ENCODE measurements at regions not wholly inside any gene's neighbourhood (a gene's known extent, or its start where the extent isn't known, plus 50 kb on each side); places are given as distances from the start of the nearest gene placed in this dataset.
"Not testable (repeated sequence)": the region's sequence is repeated elsewhere in the genome, so short reads cannot be mapped to it uniquely, and the experiment has no call there.

GRCh38 chr7:114279901-114280300 is 134.7 kb upstream of the FOXP2 start:
- DNase-seq (ENCODE audit: low spot score): no peak

- no peak for DNase-seq (ENCODE audit: low spot score)
These were observed 141.4 kb upstream of the FOXP2 start for GRCh38 chr7:114273218-114273617.

GRCh38 chr7:114269714-114270113 is 144.9 kb upstream of the FOXP2 start:
- no peak for DNase-seq (ENCODE audit: low spot score)

DNA sequence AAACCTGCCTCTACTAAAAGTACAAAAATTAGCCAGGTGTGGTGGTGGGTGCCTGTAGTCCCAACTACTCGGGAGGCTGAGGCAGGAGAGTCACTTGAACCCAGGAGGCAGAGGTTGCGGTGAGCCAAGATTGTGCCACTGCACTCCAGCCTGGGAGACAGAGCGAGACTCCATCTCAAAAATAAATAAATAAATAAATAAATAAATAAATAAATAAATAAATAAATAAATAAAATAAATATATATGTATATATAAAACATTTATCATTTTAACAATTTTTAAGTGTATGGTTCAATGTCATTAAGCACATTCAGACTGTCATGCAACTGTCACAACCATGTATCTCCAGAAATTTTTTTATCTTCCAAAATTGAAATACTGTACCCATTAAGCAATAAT is 147.1 kb upstream of the FOXP2 start:
- not testable (repeated sequence) for DNase-seq (ENCODE audit: low spot score)

DNA sequence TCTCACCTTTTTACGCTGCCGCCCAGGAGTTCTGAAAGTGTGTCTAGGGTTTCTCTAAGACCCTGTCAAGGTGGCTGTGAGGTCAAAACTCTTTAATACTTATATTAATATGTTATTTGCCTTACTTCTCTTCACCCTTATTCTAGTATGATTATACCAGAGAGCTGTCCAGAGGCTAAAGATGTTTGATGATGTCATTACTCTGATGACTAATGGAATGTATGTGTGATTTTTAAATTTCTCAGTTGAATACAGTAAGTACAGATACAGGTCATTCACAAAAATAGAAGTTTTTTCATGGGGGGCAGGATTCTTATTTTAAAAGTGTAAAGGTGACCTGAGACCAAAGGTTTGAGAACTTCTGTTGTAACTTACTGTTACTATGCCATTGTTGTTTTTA is 150.6 kb upstream of the FOXP2 start:
- no peak for DNase-seq (ENCODE audit: low spot score)

- no peak for DNase-seq (ENCODE audit: low spot score)
These were observed 151.4 kb upstream of the FOXP2 start for GRCh38 chr7:114263219-114263618.

DNA sequence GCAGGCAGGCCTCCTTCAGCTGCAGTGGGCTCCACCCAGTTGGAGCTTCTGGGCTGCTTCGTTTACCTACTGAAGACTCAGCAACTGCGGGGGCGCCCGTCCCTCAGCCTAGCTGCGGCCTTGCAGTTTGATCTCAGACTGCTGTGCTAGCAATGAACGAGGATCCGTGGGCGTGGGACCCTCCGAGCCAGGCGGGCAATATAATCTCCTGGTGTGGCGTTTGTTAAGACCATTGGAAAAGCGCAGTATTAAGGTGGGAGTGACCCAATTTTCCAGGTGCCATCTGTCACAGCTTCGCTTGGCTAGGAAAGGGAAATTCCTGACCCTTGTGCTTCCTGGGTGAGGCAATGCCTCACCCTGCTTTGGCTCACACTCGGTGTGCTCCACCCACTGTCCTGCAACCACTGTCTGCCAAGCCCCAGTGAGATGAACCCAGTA is 159.2 kb upstream of the FOXP2 start:
- no peak for DNase-seq (ENCODE audit: low spot score)

DNA sequence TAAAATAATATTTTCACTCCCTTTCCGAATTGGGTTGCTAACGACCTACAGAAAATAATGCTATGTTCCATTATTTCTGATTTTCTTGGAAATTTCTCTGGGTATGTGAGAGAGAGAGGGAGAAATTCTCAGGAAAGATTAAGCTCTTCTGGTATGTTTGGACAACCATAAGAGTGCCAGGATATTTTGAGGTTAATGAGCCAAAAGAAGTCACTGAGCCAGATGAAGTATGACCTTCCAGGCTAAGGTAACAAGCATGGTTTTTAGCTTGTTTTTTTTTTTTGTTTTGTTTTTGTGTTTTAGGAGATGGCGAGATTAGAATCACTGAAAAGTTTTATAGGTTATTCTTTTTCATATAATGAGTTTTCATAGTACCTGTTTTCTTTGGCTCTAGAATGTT is 171.0 kb upstream of the FOXP2 start:
- DNase-seq (ENCODE audit: low spot score): no peak

DNA sequence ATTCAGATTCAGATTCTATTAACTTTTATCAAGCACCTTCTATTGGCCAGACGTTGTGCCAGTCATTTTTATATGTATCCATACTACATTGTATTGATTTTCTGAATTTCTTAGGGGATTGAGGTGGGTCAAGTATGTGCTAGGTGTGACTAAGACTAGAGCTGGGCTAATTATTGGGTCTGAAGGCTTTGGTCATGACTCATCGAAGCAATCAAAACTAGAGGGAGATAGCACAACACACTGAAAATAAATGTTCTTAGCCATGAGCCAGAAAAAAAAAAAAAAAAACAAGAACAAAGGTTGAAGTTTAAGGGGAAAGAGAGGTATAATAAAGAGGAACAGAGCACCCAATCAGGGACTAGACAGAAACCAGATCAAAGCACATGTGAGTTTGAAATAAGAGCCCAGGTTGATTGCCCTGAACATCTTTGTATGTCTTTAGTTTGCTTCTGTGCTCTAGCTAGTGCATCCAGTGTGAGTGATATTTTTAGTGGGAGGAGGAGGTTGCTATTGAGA is 171.6 kb upstream of the FOXP2 start:
- DNase-seq (ENCODE audit: low spot score): no peak

- no peak for DNase-seq (ENCODE audit: low spot score)
These were observed 185.4 kb upstream of the FOXP2 start for GRCh38 chr7:114229246-114229645.

- DNase-seq (ENCODE audit: low spot score): no peak
These were observed 188.8 kb upstream of the FOXP2 start for GRCh38 chr7:114225784-114226183.

DNA sequence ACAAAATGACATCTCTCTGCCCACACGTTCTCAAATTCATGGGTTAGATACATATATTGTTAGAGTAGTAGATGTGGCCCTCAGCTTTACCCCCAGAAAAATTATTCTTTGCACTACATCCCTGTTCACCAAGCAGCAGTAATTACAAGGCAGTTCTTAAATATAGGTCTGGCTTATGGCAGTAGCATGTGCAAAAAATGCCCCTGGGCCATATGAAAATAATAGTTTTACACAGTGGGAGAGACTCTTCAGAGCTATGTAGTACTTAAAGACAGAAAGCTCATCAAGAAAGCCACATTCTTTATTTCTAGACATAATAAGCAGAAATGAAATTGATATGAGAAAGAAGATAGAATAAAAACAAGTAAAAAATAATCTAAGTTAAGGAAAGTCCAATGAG is 196.3 kb upstream of the FOXP2 start:
- DNase-seq (ENCODE audit: low spot score): no peak

DNA sequence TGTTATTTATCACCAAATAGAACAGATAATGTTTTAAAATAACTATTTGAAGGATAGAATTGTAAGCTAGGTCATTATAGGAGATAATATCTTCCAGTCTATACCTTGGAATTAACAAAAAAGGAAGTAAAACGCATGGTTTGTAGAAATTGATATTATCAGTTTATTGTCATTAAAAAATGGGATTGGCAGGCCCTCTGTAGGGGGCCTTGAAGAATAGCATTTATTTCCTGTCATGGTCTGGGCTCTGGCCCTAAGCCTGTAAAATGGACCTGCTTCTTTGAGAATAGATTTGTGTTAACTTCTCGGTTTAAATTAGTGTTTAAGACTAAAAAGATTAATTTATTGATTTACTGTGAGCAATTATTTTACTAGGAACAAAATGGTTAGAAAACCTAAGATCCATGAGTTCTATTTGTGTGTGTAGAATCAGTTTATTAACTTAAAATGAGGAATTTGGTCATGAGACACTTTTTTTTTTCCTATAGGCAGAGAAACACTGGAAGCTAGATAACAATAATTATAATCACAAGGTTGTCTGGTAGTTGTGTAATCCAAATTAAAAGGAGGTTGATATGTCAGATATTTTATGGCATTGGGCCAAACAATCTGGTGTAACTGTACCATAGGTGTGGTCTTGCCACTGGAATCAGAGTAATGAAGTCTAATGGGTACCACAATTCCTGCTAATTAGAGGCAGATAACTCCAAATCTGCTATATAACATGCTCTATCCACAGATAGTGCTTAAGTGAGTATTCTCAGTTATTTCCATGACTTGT is 197.4 kb upstream of the FOXP2 start:
- DNase-seq (ENCODE audit: low spot score): no peak

DNA sequence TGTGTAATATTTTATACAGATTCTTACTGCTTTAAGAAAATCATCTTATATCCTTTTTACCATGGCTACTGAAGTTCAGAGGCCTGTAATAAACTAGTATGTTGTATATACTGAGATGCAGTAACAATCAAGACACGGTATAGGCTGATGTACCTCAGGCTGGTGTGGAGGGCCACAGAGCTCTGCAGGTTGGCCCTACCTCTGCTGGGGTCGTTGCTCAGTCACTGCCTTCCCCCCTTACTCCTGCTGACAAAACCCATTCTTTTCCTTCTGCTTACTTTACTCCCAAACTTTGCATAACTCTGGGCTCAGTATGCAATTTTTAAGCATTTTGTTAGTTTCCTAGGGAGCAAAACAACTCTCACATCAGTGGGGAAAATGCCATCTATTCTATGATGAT is 200.1 kb upstream of the FOXP2 start:
- DNase-seq (ENCODE audit: low spot score): no peak

DNA sequence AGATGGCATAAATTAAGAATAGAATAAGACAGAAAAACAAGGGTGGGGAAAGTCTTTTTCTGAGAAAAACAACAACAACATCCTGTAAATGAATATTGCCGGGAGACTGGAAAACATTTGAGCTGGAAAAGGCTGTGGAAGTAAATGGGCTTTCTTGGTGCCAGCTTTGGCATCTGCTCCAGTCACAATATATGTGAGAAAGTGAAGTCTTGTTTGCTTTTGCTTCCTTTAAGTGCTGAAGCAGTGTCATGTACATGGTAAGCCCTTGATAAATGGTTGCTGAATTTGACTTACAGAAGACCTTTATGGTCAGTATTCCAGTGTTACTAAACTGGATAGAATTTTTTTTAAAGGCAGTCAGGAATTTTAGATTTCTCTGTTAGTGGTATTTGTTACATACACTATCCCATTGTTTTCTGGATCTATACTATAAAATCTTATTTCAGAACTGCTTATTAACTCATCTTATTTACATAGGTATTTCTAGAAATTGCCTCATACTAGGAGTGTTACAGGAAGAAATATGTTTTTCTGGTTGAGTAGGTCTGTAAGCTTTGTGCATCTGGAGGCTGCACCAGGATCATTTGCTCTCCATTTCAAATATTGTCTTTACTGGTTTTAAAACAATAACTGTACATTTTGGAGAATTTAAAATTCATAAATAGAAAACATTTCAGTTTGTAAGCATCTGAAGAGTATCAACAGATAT is 201.7 kb upstream of the FOXP2 start:
- DNase-seq (ENCODE audit: low spot score): no peak

DNA sequence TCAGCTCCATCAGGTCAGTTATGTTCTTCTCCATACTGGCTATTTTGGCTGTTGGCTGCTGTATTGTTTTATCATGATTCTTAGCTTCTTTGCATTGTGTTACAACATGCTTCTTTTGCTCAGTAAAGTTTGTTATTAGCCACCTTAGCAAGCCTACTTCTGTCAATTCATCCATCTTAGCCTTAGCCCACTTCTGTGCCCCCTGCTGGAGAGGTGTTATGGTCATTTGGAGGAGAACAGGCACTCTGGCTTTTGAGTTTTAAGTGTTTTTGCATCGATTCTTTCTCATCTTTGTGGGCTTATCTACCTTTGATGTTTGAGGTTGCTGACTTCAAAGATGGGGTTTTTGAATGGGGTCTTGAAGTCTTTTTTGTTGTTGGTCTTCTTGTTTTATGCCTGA is 204.6 kb upstream of the FOXP2 start:
- no peak for DNase-seq (ENCODE audit: low spot score)

DNA sequence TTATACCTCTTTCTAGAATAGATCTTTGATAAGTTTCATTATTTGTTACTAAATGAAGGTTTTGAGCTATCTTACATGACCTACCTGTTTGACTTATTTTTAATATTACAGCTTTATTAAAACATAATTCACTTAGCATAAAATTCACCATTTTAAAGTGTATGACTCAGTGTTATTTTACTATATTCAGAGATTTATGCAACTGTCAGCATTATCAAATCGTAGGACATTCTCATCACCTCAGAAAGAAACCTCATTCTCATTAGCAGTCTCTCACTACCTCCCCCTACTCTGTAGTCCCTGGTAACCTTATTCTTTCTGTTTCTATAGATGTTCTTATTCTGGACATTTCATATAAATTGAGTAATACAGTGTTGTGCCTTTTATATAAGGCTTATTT is 207.9 kb upstream of the FOXP2 start:
- DNase-seq (ENCODE audit: low spot score): no peak

- DNase-seq (ENCODE audit: low spot score): no peak
These were observed 218.1 kb upstream of the FOXP2 start for GRCh38 chr7:114196517-114196916.

GRCh38 chr7:114190387-114190786 is 224.2 kb upstream of the FOXP2 start:
- DNase-seq (ENCODE audit: low spot score): no peak

GRCh38 chr7:114183311-114184088 is 231.1 kb upstream of the FOXP2 start:
- no peak for DNase-seq (ENCODE audit: low spot score)

GRCh38 chr7:114182837-114183236 is 231.8 kb upstream of the FOXP2 start:
- DNase-seq (ENCODE audit: low spot score): peak; percentile 5

DNA sequence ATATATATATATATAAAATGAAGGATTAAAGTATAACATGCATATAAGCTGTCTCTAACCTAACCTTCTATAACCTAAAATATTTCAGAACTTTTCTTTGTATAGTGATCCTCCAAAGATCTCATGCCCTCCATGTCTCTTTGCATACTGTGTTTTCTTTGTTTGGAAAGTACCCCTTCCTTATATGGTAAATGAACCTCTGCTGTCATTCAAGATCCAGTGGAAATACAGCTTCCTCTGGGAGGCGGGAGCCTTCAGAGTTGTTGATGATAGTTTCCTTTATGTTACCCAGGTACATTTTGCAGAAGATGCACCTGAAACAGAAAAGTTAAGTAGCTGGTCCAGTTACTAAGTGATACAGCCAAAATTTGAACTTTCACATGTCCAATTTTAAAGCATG is 233.3 kb upstream of the FOXP2 start:
- DNase-seq (ENCODE audit: low spot score): no peak
